GM12892 (cell line): ENCODE measurements at regions not wholly inside any gene's neighbourhood (a gene's known extent, or its start where the extent isn't known, plus 50 kb on each side); places are given as distances from the start of the nearest gene placed in this dataset.

Source experiments
- POLR2A ChIP-seq: IDR thresholded peaks from 2 replicates; pipeline ENCODE4 v1.6.1; 2011; ENCODE audit warnings: low read depth, low read length, control low read depth
- POLR2AphosphoS5 ChIP-seq: IDR thresholded peaks from 2 replicates; pipeline ENCODE4 v1.6.1; 2011; ENCODE audit warnings: low read depth, low read length, control low read depth
- TAF1 ChIP-seq: IDR thresholded peaks from 2 replicates; pipeline ENCODE4 v1.6.1; 2011; ENCODE audit warnings: low read depth, mild to moderate bottlenecking, control low read depth, low read length, borderline replicate concordance

GRCh38 chr15:95440712-95441111 is 889.8 kb upstream of the NR2F2 start:
- TF ChIP-seq POLR2A (no peak), TAF1 (no peak), POLR2AphosphoS5 (no peak)
